Cardiac muscle cell (in vitro differentiated cells and primary cell): ENCODE measurements at regions not wholly inside any gene's neighbourhood (a gene's known extent, or its start where the extent isn't known, plus 50 kb on each side); places are given as distances from the start of the nearest gene placed in this dataset.

Experiments used
- DNase-seq, 2 donors: peaks; one replicate each; pipeline versions ENCODE4 v3.0.0 to v3.0.0-alpha.2; 2010 to 2017; ENCODE audit warnings: low read depth in 1 of 2, low spot score in 1 of 2
- H3K27ac ChIP-seq: fragments of 200-600 bp; sonication (generic); 2 replicates; pipeline ENCODE4 v1.5.1; 2016
- H3K27me3 ChIP-seq: fragments of 200-600 bp; sonication (generic); 2 replicates; pipeline ENCODE4 v1.6.0; 2016; ENCODE audit warnings: control low read depth
- H3K36me3 ChIP-seq: fragments of 200-600 bp; sonication (generic); 2 replicates; pipeline ENCODE4 v1.5.1; 2016; ENCODE audit warnings: control low read depth
- H3K4me1 ChIP-seq: fragments of 200-600 bp; sonication (generic); 2 replicates; pipeline ENCODE4 v1.8.1; 2017; ENCODE audit warnings: low read depth, mild to moderate bottlenecking, mixed run types
- H3K4me3 ChIP-seq: fragments of 200-600 bp; sonication (generic); 2 replicates; pipeline ENCODE4 v1.5.1; 2016; ENCODE audit warnings: mild to moderate bottlenecking
- H3K9me3 ChIP-seq: fragments of 200-600 bp; sonication (generic); 2 replicates; pipeline ENCODE4 v1.5.1; 2017; ENCODE audit warnings: low read depth, mild to moderate bottlenecking, control low read depth
- TF ChIP-seq, protein P1 (sequence below): IDR thresholded peaks from 2 replicates; pipeline ENCODE4 v1.5.1; 2012; ENCODE audit warnings: low read depth, mild to moderate bottlenecking, low read length

GRCh38 chr4:19054916-19055315, 1033.4 kb upstream of the LCORL start:
- H3K9me3 ChIP-seq: no peaks in the 10 kb centered on the region
- TF ChIP-seq, protein P1, sequence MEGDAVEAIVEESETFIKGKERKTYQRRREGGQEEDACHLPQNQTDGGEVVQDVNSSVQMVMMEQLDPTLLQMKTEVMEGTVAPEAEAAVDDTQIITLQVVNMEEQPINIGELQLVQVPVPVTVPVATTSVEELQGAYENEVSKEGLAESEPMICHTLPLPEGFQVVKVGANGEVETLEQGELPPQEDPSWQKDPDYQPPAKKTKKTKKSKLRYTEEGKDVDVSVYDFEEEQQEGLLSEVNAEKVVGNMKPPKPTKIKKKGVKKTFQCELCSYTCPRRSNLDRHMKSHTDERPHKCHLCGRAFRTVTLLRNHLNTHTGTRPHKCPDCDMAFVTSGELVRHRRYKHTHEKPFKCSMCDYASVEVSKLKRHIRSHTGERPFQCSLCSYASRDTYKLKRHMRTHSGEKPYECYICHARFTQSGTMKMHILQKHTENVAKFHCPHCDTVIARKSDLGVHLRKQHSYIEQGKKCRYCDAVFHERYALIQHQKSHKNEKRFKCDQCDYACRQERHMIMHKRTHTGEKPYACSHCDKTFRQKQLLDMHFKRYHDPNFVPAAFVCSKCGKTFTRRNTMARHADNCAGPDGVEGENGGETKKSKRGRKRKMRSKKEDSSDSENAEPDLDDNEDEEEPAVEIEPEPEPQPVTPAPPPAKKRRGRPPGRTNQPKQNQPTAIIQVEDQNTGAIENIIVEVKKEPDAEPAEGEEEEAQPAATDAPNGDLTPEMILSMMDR: no peak
- no peaks in the 10 kb centered on the region for H3K36me3 ChIP-seq
- no peaks in the 10 kb centered on the region for H3K27me3 ChIP-seq
- no peak overlapping the region for H3K4me3 ChIP-seq
- no peak for DNase-seq
- no peak overlapping the region for H3K27ac ChIP-seq
- no peaks in the 10 kb centered on the region for H3K4me1 ChIP-seq

DNA sequence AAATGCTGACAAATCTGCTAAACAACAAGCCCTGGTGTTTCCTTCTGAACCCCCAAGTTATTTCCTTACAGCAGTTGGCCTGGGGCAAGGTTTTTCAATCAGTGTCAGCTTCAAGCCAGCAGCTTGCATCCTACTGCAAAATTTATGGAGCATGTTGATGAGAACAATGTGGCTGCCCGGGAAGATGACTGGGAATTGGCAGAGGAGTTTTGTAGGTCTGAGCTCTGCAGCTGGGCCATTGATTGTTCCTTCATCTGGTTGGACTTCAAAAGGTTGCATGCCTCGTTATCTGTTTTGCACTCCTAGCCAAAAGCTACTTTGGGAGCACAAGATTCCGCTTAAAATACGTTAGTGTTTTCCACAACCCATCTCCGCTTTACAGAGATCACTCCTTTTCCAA, 1030.3 kb upstream of the LCORL start:
- H3K36me3 ChIP-seq: no peaks in the 10 kb centered on the region

DNA sequence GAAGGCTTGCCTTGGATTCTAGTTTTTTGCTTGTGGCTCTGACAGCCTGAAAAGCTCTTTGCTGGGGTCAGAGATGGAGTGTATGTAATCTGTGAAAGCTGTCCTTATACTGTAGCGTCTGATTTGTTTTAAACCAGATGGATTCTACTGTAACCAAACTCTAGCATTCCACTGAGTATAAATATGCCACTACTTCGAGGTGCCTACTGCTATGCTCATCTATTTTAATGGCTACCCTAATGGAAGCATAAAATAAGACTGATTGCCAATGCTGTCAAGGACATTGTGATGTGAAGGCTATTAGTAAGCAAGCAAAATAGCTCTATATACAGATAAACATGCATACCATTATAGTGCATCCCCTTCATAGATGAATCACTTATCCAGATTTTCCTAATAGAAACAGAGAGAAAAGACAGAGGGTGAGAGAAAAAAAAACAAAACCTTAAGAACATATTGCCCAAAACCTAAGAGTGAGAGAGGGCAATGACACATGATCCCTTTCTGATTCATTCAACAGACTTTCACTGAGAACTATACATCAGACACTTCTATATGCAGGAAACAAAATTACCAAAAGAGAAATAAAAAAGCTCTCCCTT, 1025.8 kb upstream of the LCORL start:
- Histone ChIP-seq H3K27me3 (no peaks in the 10 kb centered on the region), H3K4me3 (no peak overlapping the region), H3K4me1 (no peaks in the 10 kb centered on the region), H3K27ac (no peak overlapping the region), H3K36me3 (no peaks in the 10 kb centered on the region), H3K9me3 (no peaks in the 10 kb centered on the region)
- TF ChIP-seq, protein P1: no peak
- no peak for DNase-seq

More for the DNA sequence above, 1030.3 kb upstream of the LCORL start:
- H3K9me3 ChIP-seq: no peaks in the 10 kb centered on the region
- DNase-seq: no peak
- H3K4me3 ChIP-seq: no peak overlapping the region
- H3K27me3 ChIP-seq: no peaks in the 10 kb centered on the region
- no peaks in the 10 kb centered on the region for H3K4me1 ChIP-seq
- H3K27ac ChIP-seq: no peak overlapping the region
- TF ChIP-seq, protein P1: no peak

- no peak overlapping the region for H3K27ac ChIP-seq
- H3K4me1 ChIP-seq: no peaks in the 10 kb centered on the region
- no peaks in the 10 kb centered on the region for H3K27me3 ChIP-seq
- no peak for DNase-seq
- no peak overlapping the region for H3K4me3 ChIP-seq
- no peaks in the 10 kb centered on the region for H3K9me3 ChIP-seq
- TF ChIP-seq, protein P1: no peak
- H3K36me3 ChIP-seq: no peaks in the 10 kb centered on the region
Measured at GRCh38 chr4:19039816-19040215, 1018.3 kb upstream of the LCORL start.

- Histone ChIP-seq H3K4me1 (no peaks in the 10 kb centered on the region), H3K27me3 (no peaks in the 10 kb centered on the region), H3K9me3 (no peaks in the 10 kb centered on the region), H3K4me3 (no peak overlapping the region), H3K27ac (no peak overlapping the region), H3K36me3 (no peaks in the 10 kb centered on the region)
- no peak for DNase-seq
- TF ChIP-seq, protein P1: no peak
Measured at GRCh38 chr4:19038231-19038630, 1016.7 kb upstream of the LCORL start.
